BJ (cell line): ENCODE measurements at regions not wholly inside any gene's neighbourhood (a gene's known extent, or its start where the extent isn't known, plus 50 kb on each side); places are given as distances from the start of the nearest gene placed in this dataset. TPM values are rescaled to one million over a fixed set of nuclear protein-coding genes. Genes with fewer than 3 reads are reported as not detected.

Source experiments
- CTCF ChIA-PET: fragments of 350-600 bp; formaldehyde crosslinking; extraction: SDS; loops from one replicate; lab custom pipeline; 2021; ENCODE audit warnings: antibody characterized with exemption, inconsistent platforms; lab: Yijun Ruan, JAX
- POLR2A ChIA-PET: fragments of 300-600 bp; sonication (Branson Sonifier 250); formaldehyde crosslinking; extraction: SDS; loops from one replicate; lab custom pipeline; 2021; ENCODE audit warnings: antibody characterized with exemption; lab: Charles Lee
- DNase-seq: peaks from one replicate; pipeline ENCODE4 v3.0.0-alpha.2; 2011; ENCODE audit warnings: low read depth
- H3K27me3 ChIP-seq: 2 replicates; pipeline ENCODE4 v1.6.0; 2011; ENCODE audit warnings: low read length; ENCODE audit not compliant: control insufficient read depth, insufficient read depth
- H3K36me3 ChIP-seq: 2 replicates; pipeline ENCODE4 v1.5.1; 2011; ENCODE audit warnings: low read length; ENCODE audit not compliant: control insufficient read depth, insufficient read depth
- H3K4me3 ChIP-seq: 2 replicates; pipeline ENCODE4 v1.5.1; 2011; ENCODE audit warnings: low read depth, mild to moderate bottlenecking, control low read depth, low read length
- CTCF ChIP-seq: IDR thresholded peaks from 2 replicates; pipeline ENCODE4 v1.5.1; 2011; ENCODE audit warnings: low read depth, mild to moderate bottlenecking, control low read depth, inconsistent platforms, low read length, moderate library complexity; ENCODE audit not compliant: insufficient read depth
- small RNA-seq: library from RNA; depleted of rRNA; stranded (forward); fragments of <200 nt; gene quantifications from one replicate; pipeline ENCODE3, GENCODE V24; 2012; ENCODE audit warnings: low replicate concordance, low read depth; ENCODE audit not compliant: insufficient read length

- TF ChIP-seq CTCF: no peak
- ChIA-PET CTCF (interaction anchor here (0.7 to 2.1 kb wide), 5 partner anchors 9 to 855 kb away, joined by 3 to 6 read pairs (median 4); partner anchors contain the start of gene PDE5A), POLR2A (no interaction called here)
- Histone ChIP-seq H3K4me3 (no peak overlapping the region), H3K27me3 (no peaks in the 10 kb centered on the region), H3K36me3 (no peaks in the 10 kb centered on the region)
- no peak for DNase-seq
Observed at GRCh38 chr4:119682099-119682498, 53.5 kb upstream of the PDE5A start.

- Histone ChIP-seq H3K27me3 (no peaks in the 10 kb centered on the region), H3K4me3 (no peak overlapping the region), H3K36me3 (no peaks in the 10 kb centered on the region)
- ChIA-PET POLR2A (no interaction called here), CTCF (interaction anchor here (0.5 to 1.8 kb wide), 4 partner anchors 11 to 51 kb away, joined by 3 to 5 read pairs (median 3); partner anchors contain the start of gene PDE5A)
- no peak for DNase-seq
- no peak for TF ChIP-seq CTCF
Observed at GRCh38 chr4:119679251-119679650, 50.6 kb upstream of the PDE5A start.

- Histone ChIP-seq H3K36me3 (no peaks in the 10 kb centered on the region), H3K4me3 (no peak overlapping the region), H3K27me3 (no peaks in the 10 kb centered on the region)
- DNase-seq: no peak
- TF ChIP-seq CTCF: no peak
- ChIA-PET POLR2A (no interaction called here), CTCF (interaction anchor here (0.8 to 1.8 kb wide), 3 partner anchors 10 to 1947 kb away, joined by 3 to 5 read pairs (median 3); no protein-coding TSS in a partner anchor)
Observed at GRCh38 chr4:119678761-119679160, 50.2 kb upstream of the PDE5A start.

Small RNA genes in the stretch of these regions (small RNA-seq; reads per million reads assigned to genes)
- not detected for gene RF00019
